HG02981 (cell line): ENCODE measurements at regions not wholly inside any gene's neighbourhood (a gene's known extent, or its start where the extent isn't known, plus 50 kb on each side); places are given as distances from the start of the nearest gene placed in this dataset.
"Not testable (repeated sequence)": the region's sequence is repeated elsewhere in the genome, so short reads cannot be mapped to it uniquely, and the experiment has no call there.

Source experiments
- ATAC-seq: cut with Tn5 transposase; IDR thresholded peaks from one replicate; pipeline ENCODE4 v1.9.1; 2021; ENCODE audit warnings: mild to moderate bottlenecking, moderate library complexity; ENCODE audit not compliant: unreplicated experiment

DNA sequence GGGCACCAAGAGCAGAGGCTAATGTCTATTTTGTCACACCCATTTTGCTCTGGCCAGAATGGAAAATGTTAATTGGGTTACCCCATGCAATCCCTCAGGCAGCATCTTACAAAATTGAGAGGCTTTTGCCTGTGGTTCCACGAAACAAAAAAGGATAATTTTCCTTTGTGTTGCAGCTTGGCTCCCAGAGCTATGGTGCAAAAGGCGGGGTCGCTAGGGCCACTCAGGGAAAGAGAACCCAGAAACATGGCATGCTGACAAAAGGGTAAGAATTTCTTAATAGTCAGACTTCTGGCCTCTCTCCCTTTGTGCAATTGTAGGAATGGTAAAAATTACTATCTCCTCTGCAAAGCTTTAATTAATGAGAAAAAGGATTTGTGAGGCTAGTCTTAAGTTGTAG is 119.6 kb upstream of the BANK1 start:
- ATAC-seq, result no peak

- ATAC-seq, result no peak
Observed at GRCh38 chr4:101670370-101670769, 120.2 kb upstream of the BANK1 start.

DNA sequence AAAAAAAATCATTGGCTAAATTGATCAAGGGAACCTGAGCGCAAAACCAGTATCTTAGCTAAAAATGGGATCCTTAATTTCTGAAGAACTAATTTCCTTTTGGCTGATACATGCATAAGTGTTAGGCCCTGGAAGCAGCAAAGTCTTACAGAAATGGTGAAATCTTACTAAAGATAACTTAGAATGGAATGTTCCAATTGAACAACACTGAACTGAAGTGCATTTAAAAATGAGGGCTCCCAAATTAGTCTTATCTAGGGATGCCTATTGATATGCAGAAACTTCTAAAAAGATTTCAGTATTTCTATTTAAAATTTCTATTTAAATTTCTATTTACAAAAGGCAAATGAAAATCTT is 120.7 kb upstream of the BANK1 start:
- ATAC-seq, result no peak

DNA sequence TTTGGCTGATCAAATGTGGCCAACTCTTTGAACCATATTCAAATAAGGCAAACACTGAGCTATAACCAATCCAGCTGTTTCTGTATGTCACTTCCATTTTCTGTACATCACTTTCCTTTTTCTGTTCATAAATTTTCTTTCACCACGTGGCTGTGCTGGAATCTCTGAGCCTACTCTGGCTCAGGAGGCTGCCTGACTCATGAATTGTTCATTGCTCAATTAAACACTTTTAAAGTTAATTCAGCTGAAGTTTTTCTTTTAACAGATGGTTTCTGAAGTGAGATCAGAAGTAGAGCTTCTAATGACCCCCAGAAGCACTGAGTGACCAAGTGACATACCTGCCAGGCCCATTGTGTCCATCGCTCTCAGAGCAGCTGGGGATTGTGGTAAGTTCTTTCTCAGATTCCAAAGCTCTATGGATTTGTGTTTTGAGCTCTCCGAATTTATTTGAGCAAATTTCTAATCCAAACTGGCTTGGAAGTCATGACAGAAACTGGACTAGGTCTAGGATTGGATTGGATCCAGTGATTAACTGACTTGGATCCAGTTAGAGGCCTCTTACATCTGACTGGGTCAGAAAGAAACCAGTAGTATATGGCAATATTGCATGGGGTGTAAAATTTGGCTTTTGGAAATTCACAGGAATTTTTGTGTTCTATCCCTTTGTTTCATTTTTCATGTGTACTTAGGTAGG is 121.2 kb upstream of the BANK1 start:
- no peak for ATAC-seq

DNA sequence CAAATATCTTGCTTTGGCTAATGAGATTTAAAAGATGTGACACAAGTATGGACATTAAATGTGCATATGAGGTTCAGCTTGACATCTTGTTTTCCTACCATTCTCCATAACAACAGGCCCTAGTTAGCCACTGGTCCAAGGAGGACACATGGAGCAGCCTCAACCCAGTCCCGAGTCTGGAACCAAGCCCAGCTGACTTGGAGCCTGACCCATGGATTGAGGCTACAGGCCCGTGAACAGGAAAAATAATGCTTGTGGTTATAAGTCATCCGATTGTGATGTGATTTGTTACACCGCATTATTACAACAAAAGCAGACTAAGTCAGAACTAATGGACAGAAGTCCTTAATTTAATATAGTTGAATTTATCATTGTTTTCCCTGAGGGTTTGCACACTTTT is 123.2 kb upstream of the BANK1 start:
- ATAC-seq, result no peak

DNA sequence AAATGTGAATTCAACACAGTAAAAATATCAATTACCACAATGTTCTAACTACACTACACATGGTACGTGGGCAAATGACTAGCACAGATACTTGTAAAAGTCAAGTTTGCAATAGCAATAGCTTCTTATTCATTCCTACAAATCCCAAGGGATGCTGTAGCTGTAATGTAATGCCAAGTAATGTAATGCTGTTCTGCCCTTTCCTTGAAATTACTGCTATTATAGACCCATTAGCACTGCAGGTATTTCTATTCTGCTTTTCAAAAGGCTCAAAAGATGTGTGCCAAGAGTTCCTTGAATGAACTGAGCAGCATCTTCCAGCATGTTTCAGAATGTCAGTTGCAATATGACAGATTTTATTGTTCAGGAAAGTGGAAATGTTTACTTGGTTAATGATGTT is 129.9 kb upstream of the BANK1 start:
- no peak for ATAC-seq

DNA sequence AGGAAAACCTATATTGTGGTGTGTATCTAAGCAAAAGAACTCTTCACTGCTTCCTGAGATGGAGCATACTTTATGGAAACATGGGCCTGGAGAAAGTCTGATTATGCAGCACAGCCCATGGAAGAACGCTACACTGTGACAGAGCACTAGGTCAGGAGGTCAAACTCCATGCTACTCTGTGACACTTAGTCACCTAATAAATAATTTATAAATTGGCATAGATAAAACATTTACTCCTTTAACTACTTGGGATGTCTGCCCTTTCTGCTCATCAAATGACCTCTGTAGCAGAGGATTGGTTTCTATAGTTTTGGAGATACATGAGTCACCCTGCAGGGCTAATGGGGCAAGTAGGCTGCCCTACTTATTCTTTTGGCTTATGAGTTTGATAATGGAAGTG is 134.7 kb upstream of the BANK1 start:
- no peak for ATAC-seq

DNA sequence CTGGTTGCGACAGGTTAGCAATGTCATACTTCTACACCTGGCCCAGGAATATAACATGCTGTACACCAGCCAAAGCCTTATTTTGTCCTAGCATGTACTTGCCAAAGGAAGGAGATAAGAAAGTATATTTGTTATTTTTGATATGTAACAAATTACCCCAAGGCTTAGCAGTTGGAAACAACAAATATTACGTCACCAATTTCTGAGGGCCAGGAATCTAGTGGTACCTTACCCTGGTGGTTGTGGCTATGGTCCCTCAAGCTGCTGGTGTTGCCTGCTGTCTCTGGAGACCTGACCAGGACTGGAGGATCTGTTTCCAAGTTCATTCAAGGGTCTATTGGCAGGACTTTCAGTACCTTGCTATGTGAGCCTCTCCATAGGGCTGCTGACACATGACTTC is 135.5 kb upstream of the BANK1 start:
- no peak for ATAC-seq

DNA sequence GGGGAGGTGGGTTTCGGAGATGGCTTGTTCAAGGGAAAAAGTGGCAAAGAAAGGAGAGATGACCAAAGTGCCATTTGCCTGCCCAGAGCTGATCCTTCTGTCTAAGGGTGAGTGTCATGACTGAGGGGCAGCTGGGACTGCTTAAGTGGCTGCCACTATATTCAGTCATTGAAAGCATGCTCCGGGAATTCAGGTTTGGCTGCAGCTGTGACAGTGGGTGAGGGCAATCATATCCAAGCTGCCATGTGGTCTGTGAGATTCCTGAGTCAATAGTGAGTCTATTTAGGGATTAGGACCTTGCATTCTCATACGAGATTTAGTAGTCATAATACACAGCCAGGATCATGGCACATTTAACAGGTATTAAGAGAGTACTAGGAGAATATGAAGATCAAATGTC is 138.8 kb upstream of the BANK1 start:
- no peak for ATAC-seq

DNA sequence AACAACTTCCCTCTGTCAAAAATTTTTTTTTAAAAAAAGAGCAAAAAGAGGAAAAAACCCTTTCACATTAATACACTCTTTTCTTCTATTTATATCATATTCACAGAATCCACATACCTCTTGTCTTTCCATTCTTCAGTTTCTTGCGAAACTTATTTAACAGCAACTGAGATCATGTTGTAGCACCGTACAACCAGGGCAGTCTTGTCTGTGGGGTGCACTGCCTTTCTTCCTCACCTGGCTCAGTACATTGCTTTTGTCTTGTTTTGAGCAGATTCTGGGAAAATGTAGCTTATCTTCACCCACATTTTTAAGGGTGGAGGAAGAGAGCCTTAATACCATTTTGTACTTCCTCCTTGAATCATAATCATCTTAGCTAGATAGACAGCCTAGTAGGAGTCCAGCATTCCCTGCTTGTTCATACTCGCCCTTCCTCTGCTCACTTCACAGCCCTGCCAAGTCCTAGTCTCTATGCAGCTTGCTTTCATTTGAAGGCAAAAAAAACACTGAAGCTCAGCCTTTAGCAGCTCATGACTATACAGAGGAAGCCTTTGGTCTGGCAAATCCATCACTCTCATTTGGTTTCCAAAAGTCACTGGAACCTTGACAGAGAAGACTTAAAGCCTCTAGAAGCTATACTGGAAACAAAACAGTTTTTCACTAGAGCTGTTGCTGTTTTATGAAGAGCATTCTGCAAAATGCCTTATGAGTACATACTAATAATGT is 140.6 kb upstream of the BANK1 start:
- no peak for ATAC-seq

DNA sequence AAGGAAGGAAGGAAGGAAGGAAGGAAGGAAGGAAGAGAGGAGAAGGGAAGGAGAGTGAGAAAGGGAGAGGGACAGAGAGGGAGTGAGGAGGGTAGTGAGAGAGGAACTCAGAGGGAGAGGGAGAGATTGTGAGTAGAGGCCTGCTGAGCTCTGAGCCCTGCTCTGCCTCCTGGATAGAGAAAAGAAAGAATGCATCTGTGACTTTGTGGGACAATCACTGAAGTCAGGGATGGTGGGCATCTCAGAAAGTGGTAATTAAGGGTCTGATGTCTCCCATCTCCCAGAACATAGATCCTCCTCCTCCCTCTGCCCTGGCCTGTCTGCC is 142.9 kb upstream of the BANK1 start:
- no peak for ATAC-seq

DNA sequence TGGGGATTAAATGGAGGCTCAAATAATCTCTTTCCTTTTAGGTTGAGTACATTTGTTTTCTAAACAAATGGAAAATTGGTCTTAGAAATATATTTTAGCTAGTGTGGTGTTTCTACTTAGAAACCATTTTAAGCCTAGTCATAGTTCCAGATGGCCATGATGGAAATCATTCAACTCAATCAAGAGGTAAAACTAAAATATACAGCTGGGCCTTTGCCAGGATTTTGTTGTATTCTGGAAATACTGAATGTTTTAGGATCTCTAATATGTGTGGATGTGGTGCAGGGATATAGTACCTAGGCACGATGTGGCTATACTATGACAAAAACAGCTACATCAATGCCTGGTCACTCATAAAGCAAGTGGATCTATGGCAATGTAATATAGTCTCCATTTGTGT is 146.0 kb upstream of the BANK1 start:
- no peak for ATAC-seq

DNA sequence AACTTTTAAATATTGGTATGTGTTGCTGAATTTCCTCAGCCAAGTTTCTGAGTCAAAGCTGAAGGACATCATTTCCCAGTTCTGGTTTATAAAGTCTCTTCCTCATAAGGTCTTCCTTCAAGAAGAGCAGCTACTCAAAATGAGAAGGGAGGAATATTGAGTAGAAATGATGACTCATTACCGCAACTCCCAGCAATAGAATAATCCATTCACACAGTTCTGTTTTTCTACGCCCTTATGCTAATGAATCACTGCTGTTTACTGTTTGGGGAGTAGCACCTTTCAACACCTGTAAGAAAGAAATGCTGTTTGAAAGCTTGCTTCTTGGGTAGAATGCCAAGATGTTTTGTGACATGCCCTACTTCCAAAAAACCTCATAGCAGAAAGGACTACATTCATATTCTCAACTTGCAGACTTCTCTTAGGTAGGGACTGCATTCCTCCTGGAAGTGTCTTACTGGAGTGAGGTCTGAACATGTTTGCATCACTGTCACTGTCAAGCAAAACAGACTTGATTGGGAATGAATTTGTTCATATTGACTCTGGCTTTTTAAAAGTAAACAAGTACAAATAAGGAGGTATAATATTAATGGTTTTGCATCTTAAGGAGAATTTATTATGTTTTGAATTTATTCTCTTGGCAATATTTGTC is 147.2 kb upstream of the BANK1 start:
- ATAC-seq, result no peak

GRCh38 chr4:101632766-101633165 is 157.8 kb upstream of the BANK1 start:
- not testable (repeated sequence) for ATAC-seq

GRCh38 chr4:101630319-101630986 is 160.1 kb upstream of the BANK1 start:
- ATAC-seq, result no peak

GRCh38 chr4:101621120-101621519 is 169.4 kb upstream of the BANK1 start:
- no peak for ATAC-seq

GRCh38 chr4:101615652-101616051 is 174.9 kb upstream of the BANK1 start:
- no peak for ATAC-seq

GRCh38 chr4:101606989-101607388 is 183.5 kb upstream of the BANK1 start:
- ATAC-seq, result not testable (repeated sequence)

DNA sequence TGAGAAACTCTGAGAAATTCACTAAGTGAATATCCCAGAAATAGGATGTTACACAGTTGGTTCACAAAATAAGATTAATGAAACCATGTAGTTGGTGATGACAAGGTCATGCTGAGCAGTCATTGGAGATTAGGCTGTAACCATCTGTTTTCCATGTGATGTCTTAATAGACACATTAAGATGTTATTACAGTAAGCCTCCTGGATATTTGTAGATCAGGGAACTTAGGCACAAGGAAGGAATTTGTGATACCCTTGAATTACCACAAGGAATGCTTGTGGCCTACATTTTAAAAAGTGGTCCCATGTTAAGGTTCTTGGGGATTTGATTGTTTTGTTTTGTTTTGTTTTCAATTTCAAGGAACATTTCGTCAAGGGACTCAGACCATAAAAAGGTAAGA is 185.6 kb upstream of the BANK1 start:
- ATAC-seq, result no peak

- ATAC-seq, result no peak
Observed at GRCh38 chr4:101600287-101600686, 190.2 kb upstream of the BANK1 start.

GRCh38 chr4:101599620-101600019 is 190.9 kb upstream of the BANK1 start:
- no peak for ATAC-seq
